ENCODE measurements at regions not wholly inside any gene's neighbourhood (a gene's known extent, or its start where the extent isn't known, plus 50 kb on each side); places are given as distances from the start of the nearest gene placed in this dataset.
A peak's percentile ranks its signal among the peaks of the same experiment; 100 is the strongest.

- DNase-seq, result no peak
Observed at GRCh38 chr2:137826373-137827372, 137.6 kb upstream of the HNMT start.

- no peak for DNase-seq
Observed at GRCh38 chr2:137828624-137829023, 135.6 kb upstream of the HNMT start.

- no peak for DNase-seq
Observed at GRCh38 chr2:137829251-137829650, 135.0 kb upstream of the HNMT start.

- DNase-seq, result no peak
Observed at GRCh38 chr2:137834760-137835379, 129.4 kb upstream of the HNMT start.

GRCh38 chr2:137836671-137837070, 127.6 kb upstream of the HNMT start:
- DNase-seq, result no peak

GRCh38 chr2:137837830-137838229, 126.4 kb upstream of the HNMT start:
- DNase-seq, result no peak

GRCh38 chr2:137838255-137839092, 125.8 kb upstream of the HNMT start:
- DNase-seq, result peak; percentile 53

- no peak for DNase-seq
Observed at GRCh38 chr2:137842430-137842829, 121.8 kb upstream of the HNMT start.

GRCh38 chr2:137842952-137843351, 121.3 kb upstream of the HNMT start:
- no peak for DNase-seq

GRCh38 chr2:137845422-137845821, 118.9 kb upstream of the HNMT start:
- DNase-seq, result no peak

GRCh38 chr2:137846993-137847392, 117.3 kb upstream of the HNMT start:
- no peak for DNase-seq

- DNase-seq, result no peak
Observed at GRCh38 chr2:137847443-137847842, 116.8 kb upstream of the HNMT start.

GRCh38 chr2:137857881-137858280, 106.4 kb upstream of the HNMT start:
- no peak for DNase-seq

GRCh38 chr2:137862651-137863050, 101.6 kb upstream of the HNMT start:
- no peak for DNase-seq

- no peak for DNase-seq
Observed at GRCh38 chr2:137865954-137866540, 98.2 kb upstream of the HNMT start.

GRCh38 chr2:137870682-137871081, 93.6 kb upstream of the HNMT start:
- DNase-seq, result no peak

GRCh38 chr2:137872577-137872976, 91.7 kb upstream of the HNMT start:
- no peak for DNase-seq

- DNase-seq, result no peak
Observed at GRCh38 chr2:137873536-137874244, 90.6 kb upstream of the HNMT start.

GRCh38 chr2:137879121-137879520, 85.2 kb upstream of the HNMT start:
- no peak for DNase-seq

- DNase-seq, result no peak
Observed at GRCh38 chr2:137881711-137882110, 82.6 kb upstream of the HNMT start.

- DNase-seq, result no peak
Observed at GRCh38 chr2:137886083-137886831, 78.0 kb upstream of the HNMT start.
